Immature natural killer cell (primary cell): ENCODE measurements at regions not wholly inside any gene's neighbourhood (a gene's known extent, or its start where the extent isn't known, plus 50 kb on each side); places are given as distances from the start of the nearest gene placed in this dataset.

Experiments used
- DNase-seq, 3 donors: peaks; one replicate each; pipeline ENCODE4 v3.0.0; 2022; ENCODE audit warnings: mixed read lengths in 1 of 3
- H3K27ac Mint-ChIP-seq, 6 donors: one replicate each; pipeline ENCODE4 v1.8.0; 2020; ENCODE audit warnings: mixed read lengths in 6 of 6, mild to moderate bottlenecking in 5 of 6, inconsistent platforms in 4 of 6, moderate library complexity in 3 of 6
- H3K27me3 Mint-ChIP-seq, 3 donors: one replicate each; pipeline ENCODE4 v1.8.0; 2020 to 2021; ENCODE audit warnings: low read depth in 3 of 3, mild to moderate bottlenecking in 3 of 3, mixed read lengths in 3 of 3, moderate library complexity in 3 of 3, inconsistent platforms in 1 of 3
- H3K36me3 Mint-ChIP-seq, 3 donors: one replicate each; pipeline ENCODE4 v1.8.0; 2020; ENCODE audit warnings: mixed read lengths in 3 of 3, inconsistent platforms in 2 of 3, mild to moderate bottlenecking in 2 of 3
- H3K4me1 Mint-ChIP-seq, 2 donors: one replicate each; pipeline ENCODE4 v1.8.0; 2020; ENCODE audit warnings: inconsistent platforms in 2 of 2, mild to moderate bottlenecking in 2 of 2, mixed read lengths in 2 of 2, moderate library complexity in 1 of 2
- H3K4me3 Mint-ChIP-seq, 5 donors: one replicate each; pipeline ENCODE4 v1.8.0; 2020; ENCODE audit warnings: mild to moderate bottlenecking in 5 of 5, mixed read lengths in 5 of 5, inconsistent platforms in 3 of 5, moderate library complexity in 3 of 5
- H3K9me3 Mint-ChIP-seq, 6 donors: one replicate each; pipeline ENCODE4 v1.8.0; 2020; ENCODE audit warnings: mild to moderate bottlenecking in 6 of 6, mixed read lengths in 6 of 6, inconsistent platforms in 4 of 6, moderate library complexity in 3 of 6

DNA sequence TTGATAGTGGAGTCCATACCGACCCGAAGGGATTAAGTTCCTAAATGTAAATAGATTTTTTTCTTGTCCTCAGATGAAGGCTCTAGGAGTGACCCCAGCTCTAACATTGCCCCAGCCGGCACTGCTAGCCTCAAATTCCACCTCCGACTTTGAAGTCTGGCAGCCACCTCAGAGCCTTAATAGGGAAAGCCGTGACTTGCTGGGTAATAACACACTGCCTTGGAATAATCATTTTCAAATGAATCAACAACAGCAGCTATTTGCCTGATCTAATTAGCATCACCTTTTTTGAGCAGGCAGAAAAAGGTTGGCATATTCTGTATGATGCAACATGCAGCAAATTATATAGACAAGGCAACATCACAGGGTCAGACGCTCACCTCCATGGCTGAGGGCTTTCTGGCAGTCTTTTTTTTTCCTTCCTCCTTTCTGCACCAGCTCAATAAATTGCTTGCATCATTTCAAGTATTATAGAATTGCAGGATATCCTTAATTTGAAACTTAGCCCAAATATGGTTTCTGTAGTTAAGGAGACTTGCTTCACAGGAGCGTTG is 276.5 kb upstream of the ATP5MC3 start:
- Mint-ChIP-seq H3K9me3 (peaks cover 0 to 8% (median 2%) of the 10 kb centered on the region in 6 donors), H3K27me3 (peaks cover 0 to 11% (median 3%) of the 10 kb centered on the region in 3 donors), H3K36me3 (peaks cover 0 to 4% (median 3%) of the 10 kb centered on the region in 3 donors), H3K4me1 (no peaks in the 10 kb centered on the region), H3K27ac (no peak overlapping the region), H3K4me3 (no peak overlapping the region)
- no peak for DNase-seq

DNA sequence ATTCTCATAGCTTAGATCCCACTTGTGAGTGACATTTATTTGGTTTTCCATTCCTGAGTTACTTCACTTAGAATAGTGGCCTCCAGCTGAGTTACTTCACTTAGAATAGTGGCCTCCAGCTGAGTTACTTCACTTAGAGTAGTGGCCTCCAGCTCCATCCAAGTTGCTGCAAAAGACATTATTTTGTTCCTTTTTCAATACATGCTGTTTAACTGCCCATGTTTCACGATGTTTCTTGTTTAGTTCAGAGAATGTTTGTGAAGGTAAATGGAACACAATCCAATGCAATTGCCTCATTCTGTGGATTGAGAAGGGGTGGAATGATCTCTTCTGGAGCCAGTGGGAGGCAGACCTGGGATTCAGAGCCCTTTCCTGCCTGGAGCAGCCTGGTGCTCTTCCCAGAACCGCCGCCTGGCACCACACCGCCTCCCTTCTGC is 273.5 kb upstream of the ATP5MC3 start:
- H3K4me3 Mint-ChIP-seq = no peak overlapping the region
- H3K9me3 Mint-ChIP-seq = peaks cover 0 to 4% (median 0%) of the 10 kb centered on the region in 6 donors
- no peaks in the 10 kb centered on the region for H3K4me1 Mint-ChIP-seq
- peaks cover 0 to 11% (median 4%) of the 10 kb centered on the region in 3 donors for H3K27me3 Mint-ChIP-seq
- peaks cover 0 to 4% (median 0%) of the 10 kb centered on the region in 3 donors for H3K36me3 Mint-ChIP-seq
- no peak overlapping the region for H3K27ac Mint-ChIP-seq
- DNase-seq = no peak

DNA sequence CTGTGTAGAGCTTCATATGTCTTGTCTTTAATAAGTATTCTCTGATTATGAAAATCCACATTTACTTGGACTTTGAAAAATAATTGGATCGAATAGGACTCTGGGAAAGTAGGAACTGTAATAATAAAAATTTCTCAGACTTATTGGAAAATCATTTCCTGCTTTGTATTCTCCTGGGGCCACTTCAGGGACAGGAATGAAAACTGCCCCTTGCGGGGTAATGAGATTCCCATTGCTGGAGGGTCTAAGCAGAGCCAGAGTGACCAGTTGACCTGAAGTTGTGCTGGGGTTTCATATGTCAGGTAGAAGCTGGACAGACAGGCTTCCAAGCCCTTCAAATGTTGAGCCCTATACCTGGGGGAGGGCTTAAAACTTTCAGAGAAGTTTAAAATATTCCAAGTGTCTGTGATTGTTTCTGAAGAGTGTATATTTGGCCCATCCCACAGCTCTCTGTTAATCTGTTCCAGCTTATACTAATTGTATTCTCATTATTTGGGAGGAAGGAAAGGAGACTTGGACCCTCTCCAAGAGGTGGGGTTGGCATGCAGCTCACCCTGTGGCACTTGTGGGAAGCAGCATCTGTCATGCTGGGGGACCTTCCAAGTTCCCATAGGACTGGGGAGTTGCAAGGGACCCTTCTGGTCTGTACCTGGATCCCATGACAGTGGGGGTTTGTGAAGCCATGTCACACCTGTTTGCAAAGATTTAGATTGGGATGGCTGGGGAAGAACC is 268.7 kb upstream of the ATP5MC3 start:
- H3K4me3 Mint-ChIP-seq = no peak overlapping the region

GRCh38 chr2:175449616-175450015 is 268.1 kb upstream of the ATP5MC3 start:
- H3K27me3 Mint-ChIP-seq = peaks cover 1 to 10% (median 2%) of the 10 kb centered on the region in 3 donors
- no peak for DNase-seq
- H3K9me3 Mint-ChIP-seq = no peaks in the 10 kb centered on the region
- H3K36me3 Mint-ChIP-seq = no peaks in the 10 kb centered on the region
- H3K4me3 Mint-ChIP-seq = no peak overlapping the region
- H3K27ac Mint-ChIP-seq = no peak overlapping the region
- no peaks in the 10 kb centered on the region for H3K4me1 Mint-ChIP-seq

More for the DNA sequence above, 268.7 kb upstream of the ATP5MC3 start:
- no peaks in the 10 kb centered on the region for H3K36me3 Mint-ChIP-seq
- H3K27me3 Mint-ChIP-seq = peaks cover 1 to 10% (median 2%) of the 10 kb centered on the region in 3 donors
- H3K27ac Mint-ChIP-seq = no peak overlapping the region
- no peaks in the 10 kb centered on the region for H3K4me1 Mint-ChIP-seq
- DNase-seq = no peak
- H3K9me3 Mint-ChIP-seq = no peaks in the 10 kb centered on the region

- no peaks in the 10 kb centered on the region for H3K9me3 Mint-ChIP-seq
- H3K36me3 Mint-ChIP-seq = no peaks in the 10 kb centered on the region
- no peaks in the 10 kb centered on the region for H3K4me1 Mint-ChIP-seq
- H3K27ac Mint-ChIP-seq = no peak overlapping the region
- no peak overlapping the region for H3K4me3 Mint-ChIP-seq
- no peak for DNase-seq
- H3K27me3 Mint-ChIP-seq = peaks cover 1 to 8% (median 3%) of the 10 kb centered on the region in 3 donors
Measured at GRCh38 chr2:175446201-175446600, 264.7 kb upstream of the ATP5MC3 start.

- Mint-ChIP-seq H3K9me3 (no peaks in the 10 kb centered on the region), H3K36me3 (no peaks in the 10 kb centered on the region)
Measured at GRCh38 chr2:175445281-175445680, 263.8 kb upstream of the ATP5MC3 start.

GRCh38 chr2:175442441-175442840 is 260.9 kb upstream of the ATP5MC3 start:
- H3K4me3 Mint-ChIP-seq = no peak overlapping the region
- H3K27ac Mint-ChIP-seq = no peak overlapping the region
- no peak for DNase-seq
- H3K4me1 Mint-ChIP-seq = no peaks in the 10 kb centered on the region
- peaks cover 3 to 7% (median 3%) of the 10 kb centered on the region in 3 donors for H3K27me3 Mint-ChIP-seq
- no peaks in the 10 kb centered on the region for H3K9me3 Mint-ChIP-seq
- no peaks in the 10 kb centered on the region for H3K36me3 Mint-ChIP-seq

More at GRCh38 chr2:175445281-175445680, 263.8 kb upstream of the ATP5MC3 start:
- Mint-ChIP-seq H3K4me1 (no peaks in the 10 kb centered on the region), H3K27ac (no peak overlapping the region), H3K27me3 (peaks cover 2 to 8% (median 4%) of the 10 kb centered on the region in 3 donors), H3K4me3 (no peak overlapping the region)
- DNase-seq = no peak

- H3K27ac Mint-ChIP-seq = no peak overlapping the region
- DNase-seq = no peak
- no peak overlapping the region for H3K4me3 Mint-ChIP-seq
Measured at GRCh38 chr2:175441181-175441761, 259.8 kb upstream of the ATP5MC3 start.

GRCh38 chr2:175439416-175439815 is 257.9 kb upstream of the ATP5MC3 start:
- H3K4me3 Mint-ChIP-seq = no peak overlapping the region
- peaks cover 0 to 3% (median 3%) of the 10 kb centered on the region in 3 donors for H3K27me3 Mint-ChIP-seq
- no peak for DNase-seq
- H3K27ac Mint-ChIP-seq = no peak overlapping the region
- no peaks in the 10 kb centered on the region for H3K9me3 Mint-ChIP-seq
- H3K4me1 Mint-ChIP-seq = no peaks in the 10 kb centered on the region
- H3K36me3 Mint-ChIP-seq = no peaks in the 10 kb centered on the region

More at GRCh38 chr2:175441181-175441761, 259.8 kb upstream of the ATP5MC3 start:
- H3K27me3 Mint-ChIP-seq = peaks cover 3 to 5% (median 3%) of the 10 kb centered on the region in 3 donors
- no peaks in the 10 kb centered on the region for H3K9me3 Mint-ChIP-seq
- H3K4me1 Mint-ChIP-seq = no peaks in the 10 kb centered on the region
- no peaks in the 10 kb centered on the region for H3K36me3 Mint-ChIP-seq

GRCh38 chr2:175437167-175437566 is 255.7 kb upstream of the ATP5MC3 start:
- no peak overlapping the region for H3K4me3 Mint-ChIP-seq
- no peaks in the 10 kb centered on the region for H3K36me3 Mint-ChIP-seq
- H3K27ac Mint-ChIP-seq = no peak overlapping the region
- H3K27me3 Mint-ChIP-seq = peaks cover 0 to 3% (median 3%) of the 10 kb centered on the region in 3 donors
- DNase-seq = no peak
- H3K4me1 Mint-ChIP-seq = no peaks in the 10 kb centered on the region
- no peaks in the 10 kb centered on the region for H3K9me3 Mint-ChIP-seq

GRCh38 chr2:175436076-175436475 is 254.6 kb upstream of the ATP5MC3 start:
- Mint-ChIP-seq H3K9me3 (no peaks in the 10 kb centered on the region), H3K27ac (no peak overlapping the region), H3K36me3 (no peaks in the 10 kb centered on the region), H3K27me3 (peaks cover 0 to 3% (median 1%) of the 10 kb centered on the region in 3 donors), H3K4me3 (no peak overlapping the region), H3K4me1 (no peaks in the 10 kb centered on the region)
- DNase-seq = no peak

DNA sequence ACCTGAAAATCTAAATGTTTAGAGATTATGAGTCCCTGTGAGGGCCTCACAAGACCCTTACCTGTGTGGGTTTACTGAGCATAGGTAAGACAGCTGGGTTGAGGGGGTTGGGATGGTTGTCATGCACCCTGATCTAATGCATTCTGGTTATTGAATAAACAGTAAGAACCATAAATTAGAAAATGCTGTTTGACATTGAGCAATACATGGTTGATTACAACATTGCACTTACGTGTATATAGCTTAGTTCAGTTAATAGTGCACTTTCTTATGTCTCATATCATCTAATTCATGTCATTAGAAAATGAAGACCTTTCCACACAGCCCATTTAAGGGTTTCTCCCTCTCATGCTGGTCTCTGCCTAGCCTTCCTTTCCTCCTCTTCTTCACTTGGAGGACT is 253.5 kb upstream of the ATP5MC3 start:
- Mint-ChIP-seq H3K4me3 (no peak overlapping the region), H3K36me3 (no peaks in the 10 kb centered on the region), H3K27ac (no peak overlapping the region), H3K4me1 (no peaks in the 10 kb centered on the region), H3K9me3 (no peaks in the 10 kb centered on the region), H3K27me3 (peaks cover 0 to 2% (median 1%) of the 10 kb centered on the region in 3 donors)
- DNase-seq = no peak

DNA sequence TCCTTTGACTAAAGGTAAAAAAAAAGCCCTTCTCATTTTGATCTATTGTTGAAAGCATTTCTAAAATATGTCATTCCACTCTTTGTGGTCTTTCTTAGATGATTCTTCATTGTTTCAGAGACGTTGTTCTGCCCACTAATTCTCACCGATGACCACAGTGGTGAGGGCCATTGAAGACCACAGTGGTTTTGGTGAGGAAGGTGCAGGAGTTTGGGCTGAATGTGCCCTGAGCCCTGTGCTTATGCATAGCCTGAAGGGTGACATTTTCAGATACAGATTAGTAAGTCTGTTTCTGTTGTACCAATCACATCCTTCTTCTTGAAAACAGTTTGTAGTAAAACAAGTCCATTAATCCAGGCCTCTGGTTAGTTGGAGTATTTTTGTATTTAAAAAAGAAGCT is 251.3 kb upstream of the ATP5MC3 start:
- H3K27me3 Mint-ChIP-seq = peaks cover 0 to 5% (median 2%) of the 10 kb centered on the region in 3 donors
- H3K4me3 Mint-ChIP-seq = no peak overlapping the region
- no peaks in the 10 kb centered on the region for H3K36me3 Mint-ChIP-seq
- H3K27ac Mint-ChIP-seq = no peak overlapping the region
- peaks cover 0 to 7% (median 5%) of the 10 kb centered on the region in 6 donors for H3K9me3 Mint-ChIP-seq
- no peaks in the 10 kb centered on the region for H3K4me1 Mint-ChIP-seq
- no peak for DNase-seq

GRCh38 chr2:175432021-175432420 is 250.5 kb upstream of the ATP5MC3 start:
- H3K9me3 Mint-ChIP-seq = peaks cover 0 to 7% (median 5%) of the 10 kb centered on the region in 6 donors
- H3K27me3 Mint-ChIP-seq = peaks cover 0 to 5% (median 2%) of the 10 kb centered on the region in 3 donors
- no peak overlapping the region for H3K4me3 Mint-ChIP-seq
- no peaks in the 10 kb centered on the region for H3K4me1 Mint-ChIP-seq
- H3K27ac Mint-ChIP-seq = no peak overlapping the region
- no peak for DNase-seq
- H3K36me3 Mint-ChIP-seq = no peaks in the 10 kb centered on the region
